ENCODE measurements at regions not wholly inside any gene's neighbourhood (a gene's known extent, or its start where the extent isn't known, plus 50 kb on each side); places are given as distances from the start of the nearest gene placed in this dataset.

DNA sequence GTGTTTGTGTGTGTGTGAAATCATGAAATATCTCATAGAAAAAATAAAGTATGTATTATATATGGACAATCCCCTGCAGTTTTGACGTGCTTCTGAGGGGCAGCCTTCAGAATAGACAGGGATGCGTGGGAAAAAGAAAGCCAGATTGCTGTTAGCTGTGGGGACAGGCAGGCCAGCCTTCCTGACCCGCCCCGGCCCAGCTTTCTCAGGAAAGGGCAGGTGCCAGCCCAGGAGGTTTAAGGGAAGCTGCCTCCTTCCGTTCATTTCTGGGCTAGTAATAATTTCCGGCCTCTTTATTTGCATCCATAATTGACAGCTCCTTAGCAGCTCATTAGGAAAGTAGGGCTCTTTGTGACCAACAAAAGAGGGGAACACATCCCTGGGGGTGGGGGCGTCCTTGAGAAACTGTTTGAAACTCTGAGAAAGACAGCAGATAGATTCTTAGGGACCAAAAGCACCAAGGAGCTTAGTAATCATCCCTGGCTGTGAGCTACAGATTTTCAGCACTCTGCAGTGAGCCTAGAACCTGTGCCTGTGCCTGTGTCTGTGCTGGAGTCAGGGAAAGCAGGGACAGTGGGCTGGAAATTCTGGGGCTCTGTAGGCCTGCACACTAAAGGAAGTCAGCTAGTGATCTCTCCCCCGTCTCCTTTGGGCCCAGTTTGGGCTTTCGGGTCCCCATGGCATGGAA is 632.9 kb upstream of the CADM1 start:
- DNase-seq (ENCODE audit: low read depth) = no peak
- no peak overlapping the region for H3K4me3 ChIP-seq (ENCODE audit: low read depth, low read length)

DNA sequence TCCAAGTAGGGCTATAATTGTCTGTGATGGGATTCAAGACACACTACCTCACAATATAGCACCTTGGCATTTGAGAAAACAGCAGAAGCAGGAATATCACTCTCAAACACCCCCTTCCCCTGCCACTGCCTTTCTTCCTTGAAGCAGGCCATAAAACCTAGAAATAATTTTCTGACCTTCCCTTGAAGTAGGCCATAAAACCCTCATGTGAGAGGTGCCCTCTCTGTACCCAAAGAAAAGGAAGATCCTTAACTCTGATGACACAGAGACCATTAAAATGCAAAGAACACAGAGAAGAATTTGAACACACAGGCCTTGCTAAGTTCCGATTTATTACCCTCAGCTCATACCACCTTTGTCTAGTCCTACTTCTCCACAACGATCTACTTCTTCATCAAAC is 631.7 kb upstream of the CADM1 start:
- no peak for DNase-seq (ENCODE audit: low read depth)
- no peak overlapping the region for H3K4me3 ChIP-seq (ENCODE audit: low read depth, low read length)

DNA sequence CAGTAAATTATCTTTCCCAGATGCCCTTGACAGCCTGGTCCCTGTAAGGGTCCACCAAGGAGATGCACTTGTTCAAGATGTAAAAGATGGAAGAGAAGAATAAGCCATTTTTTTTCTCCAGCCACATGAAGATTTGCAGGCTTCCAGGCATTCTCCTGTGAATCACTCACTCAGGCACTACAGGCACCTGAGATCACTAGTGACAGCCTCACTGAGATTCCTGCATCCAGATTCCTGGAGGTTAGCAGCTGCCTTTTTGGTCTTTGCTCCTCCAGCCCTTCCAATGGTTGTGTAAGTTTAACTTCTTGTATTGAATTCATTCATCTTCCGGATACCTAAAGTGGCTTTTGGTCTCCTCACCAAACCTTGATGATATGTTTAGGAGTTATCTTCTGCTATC is 630.2 kb upstream of the CADM1 start:
- no peak for DNase-seq (ENCODE audit: low read depth)
- no peak overlapping the region for H3K4me3 ChIP-seq (ENCODE audit: low read depth, low read length)

DNA sequence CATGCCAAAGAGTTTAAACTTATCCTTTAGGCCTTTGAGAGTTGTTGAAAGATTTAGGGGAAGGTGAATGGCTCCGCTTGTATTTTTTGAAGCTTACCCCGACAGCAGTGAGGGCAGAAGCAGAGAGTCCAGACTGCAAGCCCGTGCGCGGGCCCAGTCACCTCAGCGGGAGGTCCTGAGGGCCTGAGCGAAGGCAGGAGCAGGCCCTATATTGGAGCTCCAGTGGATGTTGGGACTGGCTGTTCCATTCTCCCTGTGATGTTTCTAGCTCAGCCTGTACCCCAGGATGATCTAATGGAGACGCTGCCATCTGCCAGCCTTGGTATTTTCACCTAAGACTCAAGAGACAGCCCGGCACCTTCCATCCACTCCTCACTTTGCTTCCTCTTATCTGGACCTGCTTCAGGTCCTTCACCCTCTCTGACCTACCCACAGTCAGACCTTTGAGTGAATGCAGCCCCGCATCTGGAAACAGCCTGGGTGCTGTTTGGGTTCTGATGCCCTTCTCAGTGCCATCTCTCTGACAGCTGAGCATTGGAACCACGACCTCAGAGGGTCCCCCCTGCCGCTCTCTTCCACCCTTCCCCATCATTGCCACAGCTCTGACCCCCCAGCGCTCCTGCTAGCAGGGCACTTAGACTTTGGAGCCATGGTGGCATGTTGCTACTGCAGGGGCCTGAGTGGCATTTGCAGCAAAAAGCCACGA is 628.2 kb upstream of the CADM1 start:
- H3K4me3 ChIP-seq (ENCODE audit: low read depth, low read length) = no peak overlapping the region
- no peak for DNase-seq (ENCODE audit: low read depth)

DNA sequence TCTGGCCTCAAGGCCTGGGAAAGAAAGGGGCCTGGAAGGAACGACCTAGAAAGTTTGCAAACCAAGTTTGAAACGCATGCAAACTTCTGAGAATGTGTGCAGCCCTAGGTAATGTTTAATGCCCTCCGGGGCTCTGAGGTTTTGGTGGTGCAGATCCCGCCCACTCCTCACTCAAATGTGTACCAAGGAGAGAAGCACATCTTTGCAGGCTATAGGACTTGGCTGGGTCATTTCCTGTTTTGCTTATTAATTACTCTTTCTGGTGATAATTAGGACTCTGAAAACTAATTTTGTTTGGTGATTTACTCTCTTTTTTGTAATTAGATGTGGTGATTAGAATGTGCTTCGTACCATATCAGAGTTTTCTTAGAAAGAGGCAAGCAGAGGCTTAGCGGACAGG is 625.9 kb upstream of the CADM1 start:
- H3K4me3 ChIP-seq (ENCODE audit: low read depth, low read length) = no peak overlapping the region
- no peak for DNase-seq (ENCODE audit: low read depth)

DNA sequence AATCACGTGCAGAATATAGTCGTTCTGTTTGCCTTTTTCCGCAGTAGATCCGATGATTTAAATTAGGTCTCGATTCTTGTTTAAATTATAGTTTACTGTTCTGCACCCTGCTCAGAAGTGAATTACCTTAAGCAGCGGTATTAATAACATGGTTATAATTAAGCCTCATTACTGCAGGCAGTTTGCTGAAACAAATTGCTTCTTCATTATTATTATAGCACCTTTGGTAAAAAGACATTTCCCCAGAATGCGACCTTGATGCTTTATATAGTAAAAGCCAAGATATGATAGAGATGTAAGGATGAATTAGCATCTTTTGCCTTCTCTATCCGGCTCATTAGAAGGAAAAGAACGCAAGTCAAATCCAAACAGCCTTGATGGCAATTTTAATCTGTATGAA is 625.2 kb upstream of the CADM1 start:
- H3K4me3 ChIP-seq (ENCODE audit: low read depth, low read length) = no peak overlapping the region
- no peak for DNase-seq (ENCODE audit: low read depth)

DNA sequence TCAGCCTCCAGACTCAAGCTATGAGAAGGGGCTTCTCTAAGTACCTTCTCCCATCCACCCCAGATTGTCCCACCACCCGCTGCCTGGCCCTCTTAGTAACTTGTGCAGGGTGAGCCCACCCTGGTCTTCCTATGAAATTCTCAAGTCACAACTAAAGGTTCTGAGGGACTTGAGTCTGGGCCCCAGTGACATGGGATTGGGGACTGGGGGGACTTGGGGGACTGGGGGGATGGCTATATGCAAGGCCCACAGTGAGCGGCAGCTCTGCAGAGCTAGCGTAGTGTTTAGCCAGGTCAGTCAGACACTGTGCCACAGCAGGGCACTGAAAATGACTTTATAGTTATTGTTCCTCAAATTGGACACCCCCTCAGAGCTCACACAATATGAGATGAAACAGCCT is 622.3 kb upstream of the CADM1 start:
- no peak for DNase-seq (ENCODE audit: low read depth)
- no peak overlapping the region for H3K4me3 ChIP-seq (ENCODE audit: low read depth, low read length)

DNA sequence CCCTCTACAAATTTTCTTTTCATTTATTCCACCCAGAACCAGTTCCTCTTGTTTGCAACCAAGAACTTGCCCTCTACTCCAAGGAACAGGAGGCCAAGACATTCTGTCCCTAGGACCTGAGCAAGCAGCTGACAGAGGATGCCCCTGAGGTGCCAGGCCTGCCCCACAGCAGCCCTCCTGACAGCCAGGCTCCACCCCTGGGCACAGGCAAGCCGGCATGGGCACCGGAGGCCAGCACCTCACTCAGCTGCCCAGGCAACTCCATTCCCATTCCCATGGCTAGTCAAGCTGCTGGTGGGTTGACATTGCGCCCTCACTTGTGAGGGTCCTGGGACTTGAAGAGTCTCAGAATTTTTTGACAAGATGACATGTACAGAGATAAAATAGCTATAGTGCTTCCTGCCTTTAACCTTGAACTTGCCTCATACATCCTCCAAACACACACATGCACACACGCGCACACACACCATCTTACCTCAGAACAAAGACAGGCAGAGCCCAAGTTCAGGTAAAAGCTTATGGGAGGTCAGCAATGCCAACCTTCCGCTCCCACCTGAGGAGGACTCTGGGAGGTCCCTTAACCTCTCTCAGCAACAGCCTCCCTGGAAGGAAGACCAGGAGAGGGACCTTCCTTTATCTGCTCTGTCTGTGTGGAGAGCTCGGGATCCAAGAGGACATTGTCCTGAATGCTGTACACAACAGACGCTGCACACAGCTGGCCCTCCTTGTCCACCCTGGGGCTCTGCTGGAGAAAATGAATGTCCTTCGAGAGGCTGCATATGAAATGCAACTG is 620.9 kb upstream of the CADM1 start:
- no peak overlapping the region for H3K4me3 ChIP-seq (ENCODE audit: low read depth, low read length)
- no peak for DNase-seq (ENCODE audit: low read depth)

DNA sequence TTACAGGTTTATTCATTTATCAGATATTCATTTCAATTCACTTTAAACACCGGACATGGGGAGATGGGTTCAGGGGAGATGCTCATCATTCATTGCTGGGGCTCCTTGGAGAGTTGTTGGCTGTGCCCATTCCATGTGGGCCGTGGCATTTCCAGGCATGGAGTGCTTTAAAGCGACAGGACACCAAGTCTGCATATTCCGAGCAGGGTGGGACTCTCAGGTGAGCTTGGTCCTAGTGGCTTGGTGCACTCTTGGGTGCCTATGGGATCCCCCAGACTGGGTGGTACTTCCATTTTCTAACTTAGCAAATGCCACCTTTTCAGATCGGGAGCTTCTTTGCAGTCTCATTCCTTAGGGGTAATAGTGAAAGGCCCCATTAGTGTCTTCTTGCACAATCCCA is 619.5 kb upstream of the CADM1 start:
- DNase-seq (ENCODE audit: low read depth) = no peak
- no peak overlapping the region for H3K4me3 ChIP-seq (ENCODE audit: low read depth, low read length)

DNA sequence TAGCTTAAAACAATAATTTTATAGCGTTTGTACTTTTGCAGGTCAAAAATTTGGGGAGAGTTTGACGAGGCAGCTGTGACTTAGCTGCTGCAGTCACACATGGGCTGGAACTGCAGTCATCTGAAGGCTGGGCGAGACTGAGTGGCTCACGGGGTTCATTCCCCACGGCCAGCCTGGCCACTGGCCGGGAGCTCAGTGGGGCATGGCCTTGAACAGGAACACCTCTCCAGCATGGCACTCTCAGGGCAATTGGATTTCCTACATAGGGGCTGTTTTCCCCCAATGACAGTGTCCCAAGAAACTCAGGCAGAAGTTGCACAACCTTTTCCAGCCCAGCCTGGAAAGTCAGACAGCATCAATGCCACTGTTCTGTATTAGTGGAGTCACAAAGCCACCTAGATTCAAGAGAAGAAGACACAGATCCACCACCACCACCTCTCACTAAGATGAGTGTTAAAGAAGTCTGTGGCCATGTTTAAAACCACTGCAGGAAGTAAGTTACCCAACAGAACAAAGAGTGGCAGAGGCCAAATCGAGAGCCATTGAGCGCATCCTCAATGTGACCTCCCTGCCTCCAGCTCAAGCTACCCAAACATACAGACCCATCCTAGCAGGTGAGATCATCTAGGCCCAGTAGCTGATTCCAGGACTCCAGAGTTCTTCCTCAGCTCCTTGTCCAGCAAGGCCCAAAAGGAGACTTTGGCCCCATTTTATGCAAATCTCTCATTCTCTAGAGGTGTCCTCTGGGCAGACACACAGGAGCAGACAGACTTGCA is 618.7 kb upstream of the CADM1 start:
- DNase-seq (ENCODE audit: low read depth) = no peak
- H3K4me3 ChIP-seq (ENCODE audit: low read depth, low read length) = no peak overlapping the region

DNA sequence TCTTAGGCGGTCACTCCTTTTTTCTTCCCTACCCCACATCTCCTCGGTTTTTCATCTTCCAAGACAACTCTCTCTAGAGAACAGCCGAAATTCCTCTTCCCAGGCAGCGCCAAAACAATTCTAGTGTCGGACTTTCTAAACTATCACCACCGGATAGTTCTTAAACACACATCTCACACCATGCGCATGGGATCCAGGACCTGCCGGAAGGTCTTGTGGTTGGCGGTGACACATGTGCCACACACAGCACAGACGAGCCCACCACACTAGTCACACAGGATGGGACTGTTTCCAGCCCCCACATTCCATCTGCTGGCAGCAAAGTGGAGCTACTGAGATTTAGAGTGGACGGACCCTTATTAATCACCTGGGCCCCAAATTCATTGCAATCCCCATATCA is 614.9 kb upstream of the CADM1 start:
- no peak overlapping the region for H3K4me3 ChIP-seq (ENCODE audit: low read depth, low read length)
- no peak for DNase-seq (ENCODE audit: low read depth)

DNA sequence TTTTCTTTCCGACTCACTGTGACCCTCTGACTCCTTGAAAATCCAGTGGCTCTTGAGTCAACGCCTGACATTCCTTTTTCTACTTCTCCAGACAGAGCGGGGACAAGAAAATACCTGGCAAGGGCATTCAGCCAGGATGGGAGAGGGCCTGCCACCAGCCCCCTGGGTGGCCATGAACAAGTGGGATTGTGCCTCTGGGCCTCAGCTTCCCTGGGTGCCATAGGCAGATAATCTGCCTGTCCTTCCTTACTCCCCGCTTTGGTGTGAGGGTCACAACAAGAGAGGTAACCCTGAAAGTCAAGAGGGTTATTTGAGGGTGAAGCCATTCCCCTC is 613.9 kb upstream of the CADM1 start:
- no peak overlapping the region for H3K4me3 ChIP-seq (ENCODE audit: low read depth, low read length)
- no peak for DNase-seq (ENCODE audit: low read depth)

DNA sequence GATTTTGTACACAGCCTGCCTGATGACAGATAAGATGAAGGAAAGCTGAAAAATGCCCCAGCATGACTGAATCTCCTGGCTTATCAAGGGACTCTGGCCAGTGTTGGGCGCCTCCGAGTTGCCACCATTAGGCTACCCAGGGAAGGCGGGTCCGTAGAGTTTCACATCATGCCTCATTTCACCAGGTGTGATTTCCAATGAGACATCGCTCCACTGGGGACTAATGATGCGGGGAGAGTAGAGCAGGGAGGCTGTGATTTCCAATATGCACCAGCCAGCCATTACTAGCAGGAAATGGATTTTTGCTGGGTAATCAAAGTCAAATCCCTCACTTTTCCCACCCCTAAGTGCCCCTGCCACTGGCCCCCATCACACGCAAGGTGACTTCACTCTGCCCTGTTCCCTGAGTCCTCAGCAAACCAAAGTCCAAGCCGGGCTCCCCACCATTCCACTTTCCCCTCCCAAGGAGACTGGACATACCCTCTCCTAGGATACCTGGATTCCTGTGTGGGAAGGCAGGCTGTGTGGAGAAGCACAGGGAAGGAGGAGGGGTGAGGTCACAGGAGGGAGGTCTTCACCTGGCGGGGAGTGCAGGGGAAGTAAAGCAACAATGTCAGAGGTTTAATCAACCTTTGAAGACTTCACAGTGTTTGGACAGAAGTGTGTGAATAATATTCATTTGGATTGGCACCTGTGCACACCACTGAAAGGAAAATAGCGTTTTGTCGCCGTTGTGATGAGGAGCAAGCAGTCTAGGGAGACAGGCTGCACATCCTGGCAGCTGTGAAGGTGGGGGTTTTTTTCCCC is 613.3 kb upstream of the CADM1 start:
- no peak overlapping the region for H3K4me3 ChIP-seq (ENCODE audit: low read depth, low read length)
- no peak for DNase-seq (ENCODE audit: low read depth)

DNA sequence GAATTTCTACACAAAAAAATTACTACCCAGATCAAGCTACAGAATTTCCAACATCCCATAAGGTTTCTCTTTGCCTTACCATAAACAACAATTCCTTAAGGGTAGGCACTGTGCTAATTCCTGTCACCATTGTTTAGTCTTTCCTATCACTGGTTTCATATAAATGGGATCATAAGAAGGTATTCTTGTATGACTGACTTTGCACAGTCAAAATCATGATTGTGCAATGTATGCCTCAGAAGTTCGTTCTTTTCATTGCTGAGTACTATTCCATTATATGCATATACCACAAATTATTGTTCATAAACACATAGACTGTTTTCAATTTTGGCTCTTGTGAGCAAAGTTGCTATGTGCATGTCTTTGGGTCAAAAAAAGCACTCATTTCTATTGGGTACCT is 611.6 kb upstream of the CADM1 start:
- no peak overlapping the region for H3K4me3 ChIP-seq (ENCODE audit: low read depth, low read length)
- DNase-seq (ENCODE audit: low read depth) = no peak

DNA sequence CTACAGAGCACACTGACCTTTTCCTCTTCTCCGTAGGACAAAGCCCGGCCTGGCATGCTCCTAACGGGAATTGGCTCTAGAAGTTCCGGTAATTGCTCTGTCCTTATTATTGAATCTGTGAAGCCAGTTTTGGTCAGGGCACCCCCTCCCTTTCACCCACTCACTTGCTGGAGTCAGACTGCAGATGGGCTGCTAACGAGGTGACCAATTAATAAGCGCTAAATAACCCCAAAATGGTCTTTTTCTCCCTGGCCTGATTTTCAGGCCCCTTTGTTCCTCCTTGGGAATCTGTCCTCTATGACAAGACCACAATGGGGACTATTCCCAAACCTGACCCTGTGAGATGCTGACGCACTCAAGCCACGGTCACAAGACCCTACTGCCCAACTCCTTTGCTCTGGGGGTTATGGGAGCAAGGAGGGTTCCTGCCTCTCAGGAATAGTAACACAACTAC is 610.0 kb upstream of the CADM1 start:
- no peak overlapping the region for H3K4me3 ChIP-seq (ENCODE audit: low read depth, low read length)
- DNase-seq (ENCODE audit: low read depth) = no peak

DNA sequence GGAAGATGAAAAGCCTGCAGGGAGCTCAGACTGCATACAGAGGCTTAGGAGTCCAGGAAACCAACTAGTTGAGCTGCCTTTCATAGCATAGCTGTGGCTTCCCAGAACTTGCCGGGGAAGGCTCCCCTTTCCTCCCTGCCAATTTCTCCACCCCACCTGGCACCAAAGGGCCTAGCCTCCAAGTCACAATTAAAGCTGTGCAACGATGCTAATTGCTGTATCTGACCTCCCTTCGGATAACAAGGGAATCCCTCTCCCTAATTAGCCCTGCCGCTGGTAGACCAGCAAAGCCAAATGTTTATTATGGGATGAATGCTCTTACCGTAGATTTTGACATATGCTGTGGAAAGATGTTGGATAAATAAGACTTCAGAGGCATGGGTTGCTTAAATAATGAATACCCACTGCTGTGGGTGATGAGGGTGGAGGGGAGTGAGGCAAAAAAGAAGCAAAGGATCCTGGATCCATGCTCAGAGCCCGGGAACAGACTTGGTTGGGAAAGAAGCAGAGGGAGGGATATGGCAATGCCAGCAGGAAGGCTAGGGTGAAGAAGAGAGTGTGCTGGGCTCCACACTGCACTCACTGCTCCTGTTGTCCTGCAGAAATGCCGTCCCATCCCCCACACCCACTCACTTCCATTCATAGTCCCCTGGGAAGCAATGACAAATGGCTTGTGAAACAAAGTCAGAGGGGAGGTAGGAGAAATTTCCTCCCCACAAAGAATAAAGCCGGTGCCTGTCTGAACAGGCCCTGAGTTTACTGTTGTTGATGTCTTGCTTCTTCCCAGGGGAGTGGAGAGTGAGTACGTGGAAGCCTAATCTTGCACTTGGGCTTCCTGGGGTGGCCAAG is 608.1 kb upstream of the CADM1 start:
- no peak overlapping the region for H3K4me3 ChIP-seq (ENCODE audit: low read depth, low read length)
- DNase-seq (ENCODE audit: low read depth) = no peak

DNA sequence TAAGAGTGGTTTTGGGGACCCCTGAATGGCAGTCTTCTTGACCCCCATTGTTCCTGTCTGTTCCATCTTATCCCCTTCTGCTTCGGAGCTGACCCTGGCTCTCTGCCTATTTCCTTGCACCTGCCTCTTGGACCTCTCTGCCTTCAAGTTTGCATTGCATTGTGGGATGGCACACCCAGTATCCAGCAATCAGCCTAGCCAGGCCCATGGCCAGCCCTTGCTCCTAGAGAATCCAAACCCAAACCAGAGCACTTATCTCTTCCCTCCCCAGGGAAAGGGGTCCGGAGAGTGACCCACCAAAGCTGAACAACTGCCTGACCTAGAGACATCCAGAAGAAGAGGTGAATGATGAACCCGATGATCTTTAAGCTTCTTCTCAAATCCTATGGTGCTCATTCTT is 607.3 kb upstream of the CADM1 start:
- H3K4me3 ChIP-seq (ENCODE audit: low read depth, low read length) = no peak overlapping the region
- DNase-seq (ENCODE audit: low read depth) = no peak

DNA sequence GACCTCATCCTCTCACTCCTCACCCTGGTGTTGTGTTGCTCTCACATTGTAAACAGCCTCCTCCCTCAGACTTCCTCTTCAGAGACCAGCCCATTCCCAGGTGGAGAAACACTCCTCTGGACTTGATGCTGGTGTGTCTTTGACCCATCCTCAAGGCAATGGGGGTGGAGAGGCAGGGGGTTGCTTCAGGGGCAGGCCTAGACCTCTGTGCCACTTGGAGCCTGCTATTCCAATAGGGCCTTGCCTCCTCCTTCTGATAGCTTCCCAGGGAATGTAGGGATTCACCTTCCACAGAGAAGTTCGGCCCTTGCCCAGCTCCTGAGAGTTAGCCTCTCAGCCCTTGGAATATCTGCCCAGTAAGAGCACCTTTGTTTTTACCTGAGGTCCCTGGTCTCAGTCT is 606.6 kb upstream of the CADM1 start:
- no peak overlapping the region for H3K4me3 ChIP-seq (ENCODE audit: low read depth, low read length)
- no peak for DNase-seq (ENCODE audit: low read depth)
